Loucy (cell line): ENCODE measurements at regions not wholly inside any gene's neighbourhood (a gene's known extent, or its start where the extent isn't known, plus 50 kb on each side); places are given as distances from the start of the nearest gene placed in this dataset.

Experiments used
- CTCF ChIP-seq: fragments of 200-600 bp; sonication (generic); conservative IDR thresholded peaks from 2 replicates; pipeline ENCODE4 v1.5.1; 2014; ENCODE audit warnings: mild to moderate bottlenecking, antibody characterized with exemption, low read length
- EZH2phosphoT487 ChIP-seq: fragments of 200-600 bp; IDR thresholded peaks from 2 replicates; pipeline ENCODE4 v1.6.1; 2018; ENCODE audit warnings: antibody characterized with exemption, mild to moderate bottlenecking, moderate library complexity, borderline replicate concordance

GRCh38 chr13:90783273-90783672, 564.2 kb upstream of the MIR17HG start:
- no peak for TF ChIP-seq CTCF
- no peak for TF ChIP-seq EZH2phosphoT487
